ENCODE measurements at regions not wholly inside any gene's neighbourhood (a gene's known extent, or its start where the extent isn't known, plus 50 kb on each side); places are given as distances from the start of the nearest gene placed in this dataset.

DNA sequence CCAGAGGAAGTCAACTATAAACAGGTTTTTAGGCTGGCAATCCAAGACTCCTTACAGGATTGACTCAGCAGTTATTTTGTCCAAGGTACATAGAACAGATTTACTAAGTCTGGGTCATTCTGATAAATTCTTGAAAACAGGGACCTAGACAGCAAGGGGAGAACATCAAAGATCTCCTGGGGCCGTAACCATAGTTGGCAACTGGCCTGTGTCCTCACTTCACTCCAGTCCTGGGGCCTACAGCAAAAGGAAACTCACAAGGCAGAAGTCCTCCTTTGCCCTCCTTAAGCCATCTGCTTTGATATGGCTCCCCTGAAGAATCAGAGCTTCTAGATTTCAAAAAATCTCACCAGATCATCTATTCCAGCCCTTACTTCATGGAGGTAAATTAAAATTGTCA, 207.2 kb upstream of the IGF1 start:
- H3K4me1 ChIP-seq (ENCODE audit: control insufficient read depth, insufficient read depth, low read length) = no peaks in the 10 kb centered on the region
- no peak overlapping the region for H3K23ac ChIP-seq (ENCODE audit: low read depth, low read length)
- H3K36me3 ChIP-seq (ENCODE audit: control insufficient read depth, insufficient read depth, low read length) = no peaks in the 10 kb centered on the region
- H2BK120ac ChIP-seq (ENCODE audit: low read depth, low read length) = no peak overlapping the region
- H4K91ac ChIP-seq (ENCODE audit: insufficient read depth, low read depth, low read length) = no peak overlapping the region
- CTCF ChIA-PET = interaction anchor here (1.5 kb wide), 1 partner anchor 15 kb away, joined by 3 read pairs; no protein-coding TSS in a partner anchor
- dilution Hi-C loops (cut with HindIII; ENCODE audit: low sequenced_read_pairs, unreplicated experiment) = no loop called here
- TF ChIP-seq RCOR1 (IDR thresholded peaks at IDR 0.05; ENCODE audit: insufficient replicate concordance, low read length) (no peak), MAZ (IDR thresholded peaks at IDR 0.05; ENCODE audit: borderline replicate concordance, low read depth, low read length) (no peak), RAD21 (IDR thresholded peaks at IDR 0.05; ENCODE audit: low read length) (no peak), CEBPB (IDR thresholded peaks at IDR 0.05; ENCODE audit: low read depth, low read length) (no peak), MAFK (IDR thresholded peaks at IDR 0.05; ENCODE audit: low read depth, low read length) (no peak), CHD1 (IDR thresholded peaks at IDR 0.05; ENCODE audit: low read depth, low read length) (no peak), POLR2A (IDR thresholded peaks at IDR 0.05; ENCODE audit: low read depth, low read length) (no peak)
- no peaks in the 10 kb centered on the region for H4K20me1 ChIP-seq (ENCODE audit: insufficient read depth, low read length)
- DNase-seq (no peak), ATAC-seq (ENCODE audit: low read depth) (no peak)
- H3K27ac ChIP-seq (ENCODE audit: insufficient read depth, low read length) = no peak overlapping the region
- H3K14ac ChIP-seq (replicated peaks; ENCODE audit: low read depth, low read length) = no peak overlapping the region
- 0 out of 2 replicates have a peak, but pooled peaks cover 1% of the 10 kb centered on the region for H3K27me3 ChIP-seq (ENCODE audit: control insufficient read depth, insufficient read depth, low read length)
- no peaks in the 10 kb centered on the region for H3K9me1 ChIP-seq (ENCODE audit: insufficient read depth, low read length)
- no peak overlapping the region for H3K9ac ChIP-seq (ENCODE audit: low read depth, low read length)
- H3K4me3 ChIP-seq (ENCODE audit: insufficient read depth, low read depth, low read length) = no peak overlapping the region
- WGBS, 2 experiments (ENCODE audit: extremely low coverage in 2 of 2, insufficient read length in 1 of 2) = no CpG with 5 or more reads among the region's 1 CpG
- H3K56ac ChIP-seq (ENCODE audit: extremely low read depth, insufficient read depth, low read length) = no peak overlapping the region
- H3K18ac ChIP-seq (ENCODE audit: low read depth, low read length) = no peak overlapping the region
- intact Hi-C loops (cut with micrococcal nuclease) = no loop called here
- no peak overlapping the region for H2BK20ac ChIP-seq (ENCODE audit: low read depth, low read length)
- no peak overlapping the region for H2AK5ac ChIP-seq (ENCODE audit: low read depth, low read length)
- no peak overlapping the region for H3K4me2 ChIP-seq (ENCODE audit: low read depth, low read length)
- H4K8ac ChIP-seq (ENCODE audit: low read depth in 2 of 2, low read length in 2 of 2) = no peak overlapping the region
- POLR2A ChIA-PET (ENCODE audit: unreplicated experiment) = no interaction called here
- no peaks in the 10 kb centered on the region for H3K79me1 ChIP-seq (ENCODE audit: low read depth in 1 of 2, low read length in 2 of 2)
- no peak overlapping the region for H3K4ac ChIP-seq (ENCODE audit: low read depth, low read length)
- H2AFZ ChIP-seq (replicated peaks; ENCODE audit: low read length, poor library complexity) = no peak overlapping the region
- in situ Hi-C loops (cut with MboI; ENCODE audit: low sequenced_read_pairs) = no loop called here
- BruUV-seq (replicated peaks) = no TSS peak
- no peaks in the 10 kb centered on the region for H3K9me3 ChIP-seq (ENCODE audit: control insufficient read depth, insufficient read depth, low read length)
- H4K5ac ChIP-seq (ENCODE audit: low read depth, low read length) = no peak overlapping the region
- H2AK9ac ChIP-seq (replicated peaks; ENCODE audit: low read depth, low read length, poor library complexity) = no peak overlapping the region
- H2BK5ac ChIP-seq (ENCODE audit: low read depth, low read length, poor library complexity, severe bottlenecking) = no peak overlapping the region
- H2BK15ac ChIP-seq (ENCODE audit: low read depth, low read length) = no peak overlapping the region
